ENCODE measurements at regions not wholly inside any gene's neighbourhood (a gene's known extent, or its start where the extent isn't known, plus 50 kb on each side); places are given as distances from the start of the nearest gene placed in this dataset.
A peak's percentile ranks its signal among the peaks of the same experiment; 100 is the strongest.
"Not testable (repeated sequence)": the region's sequence is repeated elsewhere in the genome, so short reads cannot be mapped to it uniquely, and the experiment has no call there.

DNA sequence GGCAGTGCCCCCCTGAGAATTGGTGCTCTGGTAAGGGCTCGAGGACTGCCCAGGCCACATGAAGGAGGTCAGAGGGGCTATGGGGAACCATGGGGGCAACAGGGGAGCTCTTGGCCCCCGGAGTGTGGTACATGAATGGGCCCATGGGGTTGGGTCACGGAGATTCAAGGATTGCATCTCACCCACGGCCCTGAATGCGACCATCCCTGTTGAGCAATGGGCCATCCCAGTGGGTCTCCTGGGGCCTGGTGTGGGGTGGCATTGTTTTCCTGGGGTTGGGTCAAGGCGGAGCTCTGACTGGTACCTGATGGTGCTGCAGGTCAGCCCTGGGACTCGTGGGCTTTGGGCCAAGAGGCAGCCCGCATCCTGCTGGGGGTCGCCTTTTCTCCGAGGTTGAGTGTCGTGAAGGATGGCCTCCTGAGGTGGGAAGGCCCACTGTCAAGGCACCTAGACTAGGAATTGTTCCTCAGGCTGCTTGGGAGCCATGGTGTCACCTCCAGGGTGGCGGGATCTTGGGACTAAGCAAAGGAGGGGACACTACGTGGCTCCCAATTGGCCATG, 198.3 kb downstream of the UBE3A start:
- H3K27me3 Mint-ChIP-seq: no peaks in the 10 kb centered on the region
- DNase-seq: no peak
- peaks cover 0 to 85% of the 10 kb centered on the region in 2 donors for H3K9me3 Mint-ChIP-seq
- no peak overlapping the region for H3K4me3 Mint-ChIP-seq
- H3K27ac Mint-ChIP-seq: no peak overlapping the region
- ATAC-seq: no peak
- no peaks in the 10 kb centered on the region for H3K4me1 Mint-ChIP-seq

DNA sequence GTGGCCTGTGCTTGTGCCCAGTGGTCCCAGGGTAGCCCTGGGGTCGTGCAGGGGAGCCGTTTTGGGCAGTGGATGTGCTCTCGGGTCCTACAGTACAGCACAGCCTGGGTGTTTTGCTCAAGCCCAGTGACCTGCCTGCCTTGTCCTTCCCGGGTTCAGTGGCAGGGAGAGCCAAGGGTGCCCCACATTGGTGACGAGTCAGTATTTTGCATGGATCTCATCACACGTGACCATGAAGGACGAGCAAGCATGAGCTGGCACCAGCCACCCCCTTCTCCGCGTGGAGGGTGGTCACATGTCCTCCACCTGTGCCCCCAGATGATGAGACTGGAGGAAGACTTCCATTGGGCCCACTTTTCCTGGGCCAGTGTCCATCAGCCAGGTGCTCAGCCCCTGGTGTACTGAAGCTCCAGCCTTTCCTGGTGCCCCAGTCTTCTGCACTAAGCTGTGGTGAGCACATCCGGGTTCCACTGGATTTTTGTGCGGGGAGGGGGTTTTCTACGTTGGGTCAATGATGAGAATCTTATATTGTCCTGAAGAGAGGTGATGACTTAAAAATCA, 197.5 kb downstream of the UBE3A start:
- peaks cover 0 to 84% of the 10 kb centered on the region in 2 donors for H3K9me3 Mint-ChIP-seq
- no peaks in the 10 kb centered on the region for H3K27me3 Mint-ChIP-seq
- H3K4me3 Mint-ChIP-seq: no peak overlapping the region
- H3K4me1 Mint-ChIP-seq: no peaks in the 10 kb centered on the region
- DNase-seq (no peak), ATAC-seq (no peak)
- no peak overlapping the region for H3K27ac Mint-ChIP-seq

DNA sequence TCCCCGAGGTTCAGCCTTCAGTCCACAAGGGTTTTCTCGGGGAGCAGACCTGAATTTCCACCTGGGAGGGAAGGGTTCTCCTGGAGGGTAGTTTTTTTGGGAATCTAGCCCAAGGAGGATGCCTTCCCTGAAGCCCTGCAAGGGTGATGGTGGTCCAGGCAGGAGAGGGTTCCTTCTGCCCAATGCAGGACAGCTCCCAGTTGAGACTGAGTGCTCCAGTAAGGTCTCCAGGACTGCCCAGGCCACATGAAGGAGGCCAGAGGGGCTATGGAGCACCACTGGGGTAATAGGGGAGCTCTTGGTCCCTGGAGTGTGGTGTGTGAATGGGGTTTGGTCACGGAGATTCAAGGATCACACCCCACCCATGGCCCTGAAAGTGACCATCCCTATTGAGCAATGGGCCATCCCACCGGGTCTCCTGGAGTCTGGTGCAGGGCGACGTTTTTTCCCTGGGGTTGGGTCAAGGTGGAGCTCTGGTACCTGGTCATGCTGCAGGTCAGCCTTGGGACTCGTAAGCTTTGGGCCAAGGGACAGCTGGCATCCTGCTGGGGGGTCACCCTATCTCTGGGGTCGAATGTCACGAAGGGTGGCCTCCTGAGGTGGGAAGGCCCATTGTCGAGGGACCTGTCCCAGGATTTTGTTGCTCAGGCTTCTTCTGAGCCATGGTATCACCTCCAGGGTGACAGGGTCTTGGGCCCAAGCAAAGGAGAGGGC, 196.5 kb downstream of the UBE3A start:
- no peaks in the 10 kb centered on the region for H3K4me1 Mint-ChIP-seq
- H3K27ac Mint-ChIP-seq: no peak overlapping the region
- H3K4me3 Mint-ChIP-seq: no peak overlapping the region
- no peak for DNase-seq
- ATAC-seq: no peak
- H3K9me3 Mint-ChIP-seq: peaks cover 0 to 89% of the 10 kb centered on the region in 2 donors
- H3K27me3 Mint-ChIP-seq: no peaks in the 10 kb centered on the region

DNA sequence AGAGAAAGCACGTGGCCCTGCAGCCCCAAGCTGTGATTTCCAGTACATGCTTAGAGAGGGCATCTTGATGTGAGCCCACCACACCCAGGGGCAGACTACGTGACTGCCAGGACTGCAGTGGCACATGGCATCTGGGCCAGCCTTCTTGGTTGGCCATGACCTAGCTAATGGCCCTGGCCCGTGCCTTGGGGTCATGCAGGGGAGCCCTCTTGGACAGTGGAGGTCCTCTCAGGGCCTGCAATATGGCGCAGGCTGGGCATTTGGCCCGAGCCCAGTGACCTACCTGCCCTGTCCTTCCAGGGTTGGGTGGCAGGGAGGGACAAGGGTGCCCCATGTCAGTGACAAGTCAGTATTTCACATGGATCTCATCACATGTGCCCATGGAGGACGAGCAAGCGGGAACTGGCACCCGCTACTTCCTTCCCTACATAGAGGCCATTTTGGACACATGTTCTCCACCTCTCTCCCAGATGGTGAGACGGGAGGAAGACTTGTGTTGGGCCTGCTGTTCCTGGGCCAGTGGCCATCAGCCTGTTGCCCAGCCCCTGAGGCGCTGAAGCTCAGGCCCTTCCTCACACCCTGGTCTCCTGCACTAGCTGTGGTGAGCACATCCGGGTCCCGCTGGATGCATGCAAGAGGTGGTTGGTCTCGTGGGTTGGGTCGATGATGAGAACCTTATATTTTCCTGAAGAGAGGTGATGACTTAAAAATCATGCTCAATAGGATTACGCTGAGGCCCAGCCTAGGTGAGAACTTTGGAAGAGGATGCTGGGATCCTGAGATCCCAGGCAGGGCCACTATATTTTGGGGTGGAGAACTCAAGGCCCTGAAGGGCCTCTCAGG, 195.6 kb downstream of the UBE3A start:
- no peaks in the 10 kb centered on the region for H3K4me1 Mint-ChIP-seq
- peak overlapping the region in 1 of 2 donors; percentile 42 for H3K27ac Mint-ChIP-seq
- H3K9me3 Mint-ChIP-seq: peaks cover 0 to 94% of the 10 kb centered on the region in 2 donors
- DNase-seq (no peak), ATAC-seq (no peak)
- H3K4me3 Mint-ChIP-seq: no peak overlapping the region
- no peaks in the 10 kb centered on the region for H3K27me3 Mint-ChIP-seq

DNA sequence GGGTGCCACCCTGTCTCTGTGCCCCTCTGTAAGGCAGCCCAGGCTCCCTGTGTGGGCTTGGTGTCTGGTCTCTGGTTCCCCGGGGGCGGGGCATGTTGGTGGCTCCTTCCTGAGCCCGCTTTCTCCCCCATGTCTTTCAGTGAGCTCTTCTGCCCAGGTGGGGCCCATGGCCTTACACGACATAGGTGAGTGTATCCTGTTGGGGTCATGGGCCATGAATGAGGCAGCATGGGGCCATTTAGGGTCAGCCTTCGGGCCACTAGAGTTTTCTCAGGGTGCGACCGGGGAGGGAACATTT, 195.1 kb downstream of the UBE3A start:
- H3K4me1 Mint-ChIP-seq: no peaks in the 10 kb centered on the region
- H3K9me3 Mint-ChIP-seq: peaks cover 0 to 94% of the 10 kb centered on the region in 2 donors
- no peak overlapping the region for H3K27ac Mint-ChIP-seq
- no peak for DNase-seq
- H3K4me3 Mint-ChIP-seq: no peak overlapping the region
- H3K27me3 Mint-ChIP-seq: no peaks in the 10 kb centered on the region
- ATAC-seq: no peak

- ATAC-seq: no peak
- no peaks in the 10 kb centered on the region for H3K4me1 Mint-ChIP-seq
Measured at GRCh38 chr15:25244731-25245585, 193.9 kb downstream of the UBE3A start.

DNA sequence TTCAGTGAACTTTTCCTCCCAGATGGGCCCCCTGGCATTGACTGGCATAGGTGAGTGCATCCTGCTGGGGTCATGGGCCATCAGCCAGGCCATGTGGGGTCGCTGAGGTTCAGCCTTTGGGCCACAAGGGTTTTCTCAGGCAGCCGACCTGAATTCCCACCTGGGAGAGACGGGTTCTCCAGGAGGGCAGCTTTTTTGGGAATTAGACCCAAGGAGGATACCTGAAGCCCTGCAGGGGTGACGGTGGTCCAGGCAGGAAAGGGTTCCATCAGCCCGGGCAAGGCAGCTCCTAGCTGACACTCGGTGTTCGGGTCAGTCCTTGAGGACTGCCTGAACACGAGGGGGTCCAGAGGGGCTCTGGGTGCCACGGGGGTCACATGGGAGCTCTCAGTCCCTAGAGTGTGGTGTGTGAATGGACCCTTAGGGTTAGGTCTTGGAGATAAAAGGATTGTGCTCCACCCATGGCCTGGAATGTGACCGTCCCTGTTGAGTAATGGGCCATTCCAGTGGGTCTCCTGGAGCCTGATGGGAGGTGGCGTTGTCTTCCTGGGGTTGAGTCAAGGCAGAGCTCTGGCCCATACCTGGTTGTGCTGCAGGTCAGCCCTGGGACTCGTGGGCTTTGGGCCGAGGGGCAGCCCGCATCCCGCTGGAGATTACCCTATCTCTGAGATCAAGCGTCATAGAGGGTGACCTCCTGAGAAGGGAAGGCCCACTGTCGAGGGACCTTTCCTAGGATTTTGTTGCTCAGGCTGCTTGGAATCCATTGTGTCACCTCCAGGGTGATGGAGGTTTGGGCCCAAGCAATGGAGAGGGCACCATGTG, 192.8 kb downstream of the UBE3A start:
- Mint-ChIP-seq H3K9me3 (peaks cover 0 to 83% of the 10 kb centered on the region in 2 donors), H3K4me1 (no peaks in the 10 kb centered on the region), H3K4me3 (no peak overlapping the region), H3K27ac (no peak overlapping the region), H3K27me3 (no peaks in the 10 kb centered on the region)
- DNase-seq (no peak), ATAC-seq (no peak)

More at GRCh38 chr15:25244731-25245585, 193.9 kb downstream of the UBE3A start:
- no peak overlapping the region for H3K4me3 Mint-ChIP-seq
- no peaks in the 10 kb centered on the region for H3K27me3 Mint-ChIP-seq
- DNase-seq: peak in 1 of 2 donors; percentile 3
- no peak overlapping the region for H3K27ac Mint-ChIP-seq
- H3K9me3 Mint-ChIP-seq: peaks cover 0 to 92% of the 10 kb centered on the region in 2 donors

GRCh38 chr15:25246641-25247406, 192.0 kb downstream of the UBE3A start:
- Mint-ChIP-seq H3K27ac (no peak overlapping the region), H3K4me3 (no peak overlapping the region), H3K9me3 (peaks cover 0 to 80% of the 10 kb centered on the region in 2 donors), H3K27me3 (no peaks in the 10 kb centered on the region), H3K4me1 (no peaks in the 10 kb centered on the region)
- no peak for ATAC-seq
- DNase-seq: peak in 1 of 2 donors; percentile 2

- no peak overlapping the region for H3K27ac Mint-ChIP-seq
- no peaks in the 10 kb centered on the region for H3K27me3 Mint-ChIP-seq
- H3K4me1 Mint-ChIP-seq: no peaks in the 10 kb centered on the region
- H3K9me3 Mint-ChIP-seq: peaks cover 0 to 80% of the 10 kb centered on the region in 2 donors
- peak in 1 of 2 donors; percentile 3 for DNase-seq
- no peak for ATAC-seq
- H3K4me3 Mint-ChIP-seq: no peak overlapping the region
Measured at GRCh38 chr15:25247407-25248038, 191.3 kb downstream of the UBE3A start.

DNA sequence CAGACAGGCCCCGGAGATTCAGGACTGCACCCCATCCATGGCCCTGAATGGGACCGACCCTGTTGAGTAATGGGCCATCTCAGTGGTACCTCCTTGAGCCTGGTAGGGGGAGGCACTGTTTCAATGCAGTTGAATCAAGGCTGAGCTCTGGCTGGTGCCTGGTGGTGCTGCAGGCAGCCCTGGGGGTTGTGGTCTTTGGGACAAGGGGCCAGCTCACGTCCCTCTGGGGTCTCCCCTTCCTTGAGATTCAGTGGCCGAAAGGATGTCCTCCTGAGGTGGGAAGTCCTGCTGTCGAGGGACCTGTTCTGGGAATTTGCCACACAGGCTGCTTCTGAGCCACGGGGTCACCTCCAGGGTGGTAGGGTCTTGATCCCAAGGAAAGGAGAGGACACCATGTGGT, 190.7 kb downstream of the UBE3A start:
- not testable (repeated sequence) for ATAC-seq, DNase-seq, H3K27me3 Mint-ChIP-seq, H3K4me3 Mint-ChIP-seq, H3K27ac Mint-ChIP-seq, H3K4me1 Mint-ChIP-seq
- peaks cover 0 to 77% of the 10 kb centered on the region in 2 donors for H3K9me3 Mint-ChIP-seq

- H3K9me3 Mint-ChIP-seq: peaks cover 0 to 73% of the 10 kb centered on the region in 2 donors
Measured at GRCh38 chr15:25248583-25249235, 190.1 kb downstream of the UBE3A start.

DNA sequence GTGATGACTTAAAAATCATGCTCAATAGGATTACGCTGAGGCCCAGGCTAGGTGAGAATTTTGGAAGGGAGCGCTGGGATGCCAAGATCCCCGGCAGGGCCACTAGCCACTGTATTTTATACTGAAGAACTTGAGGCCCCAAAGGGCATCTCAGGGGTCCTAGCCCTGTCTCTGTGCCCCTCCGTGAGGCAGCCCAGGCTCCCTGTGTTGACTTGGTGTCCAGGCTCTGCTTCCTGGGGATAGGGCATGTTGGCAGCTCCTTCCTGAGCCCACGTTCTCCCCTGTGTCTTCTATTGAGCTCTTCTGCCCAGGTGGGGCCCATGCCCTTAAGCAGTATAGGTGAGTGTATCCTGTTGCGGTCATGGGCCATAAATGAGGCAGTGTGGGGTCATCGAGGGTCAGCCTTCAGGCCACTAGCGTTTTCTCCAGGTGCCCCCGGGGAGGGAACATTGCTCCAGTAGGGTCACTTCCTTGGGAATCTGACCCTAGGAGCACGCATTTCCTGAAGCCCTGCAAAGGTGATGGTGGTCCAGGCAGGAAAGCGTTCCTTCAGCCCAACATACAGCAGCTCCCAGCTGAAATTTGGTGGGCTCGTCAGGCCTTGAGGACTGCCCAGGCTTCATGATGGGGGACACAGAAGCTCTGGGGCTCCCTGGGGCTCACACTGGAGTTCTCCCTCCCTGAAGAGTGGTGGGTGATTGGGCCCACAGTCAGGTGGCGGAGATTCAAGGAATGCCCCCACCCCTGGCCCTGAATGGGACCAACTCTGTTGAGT, 189.4 kb downstream of the UBE3A start:
- peaks cover 5 to 75% of the 10 kb centered on the region in 2 donors for H3K9me3 Mint-ChIP-seq

More at GRCh38 chr15:25248583-25249235, 190.1 kb downstream of the UBE3A start:
- H3K27me3 Mint-ChIP-seq: no peaks in the 10 kb centered on the region
- DNase-seq: peak in 1 of 2 donors; percentile 3
- H3K27ac Mint-ChIP-seq: no peak overlapping the region
- no peak for ATAC-seq
- no peaks in the 10 kb centered on the region for H3K4me1 Mint-ChIP-seq
- H3K4me3 Mint-ChIP-seq: no peak overlapping the region

More for the DNA sequence above, 189.4 kb downstream of the UBE3A start:
- Mint-ChIP-seq H3K4me1 (no peaks in the 10 kb centered on the region), H3K27me3 (no peaks in the 10 kb centered on the region), H3K4me3 (no peak overlapping the region), H3K27ac (no peak overlapping the region)
- DNase-seq: peak in 1 of 2 donors; percentile 4
- ATAC-seq: no peak
